GM21619 (cell line): ENCODE measurements at regions not wholly inside any gene's neighbourhood (a gene's known extent, or its start where the extent isn't known, plus 50 kb on each side); places are given as distances from the start of the nearest gene placed in this dataset.

Experiments
- ATAC-seq: cut with Tn5 transposase; IDR thresholded peaks from one replicate; pipeline ENCODE4 v1.9.1; 2021; ENCODE audit not compliant: unreplicated experiment

DNA sequence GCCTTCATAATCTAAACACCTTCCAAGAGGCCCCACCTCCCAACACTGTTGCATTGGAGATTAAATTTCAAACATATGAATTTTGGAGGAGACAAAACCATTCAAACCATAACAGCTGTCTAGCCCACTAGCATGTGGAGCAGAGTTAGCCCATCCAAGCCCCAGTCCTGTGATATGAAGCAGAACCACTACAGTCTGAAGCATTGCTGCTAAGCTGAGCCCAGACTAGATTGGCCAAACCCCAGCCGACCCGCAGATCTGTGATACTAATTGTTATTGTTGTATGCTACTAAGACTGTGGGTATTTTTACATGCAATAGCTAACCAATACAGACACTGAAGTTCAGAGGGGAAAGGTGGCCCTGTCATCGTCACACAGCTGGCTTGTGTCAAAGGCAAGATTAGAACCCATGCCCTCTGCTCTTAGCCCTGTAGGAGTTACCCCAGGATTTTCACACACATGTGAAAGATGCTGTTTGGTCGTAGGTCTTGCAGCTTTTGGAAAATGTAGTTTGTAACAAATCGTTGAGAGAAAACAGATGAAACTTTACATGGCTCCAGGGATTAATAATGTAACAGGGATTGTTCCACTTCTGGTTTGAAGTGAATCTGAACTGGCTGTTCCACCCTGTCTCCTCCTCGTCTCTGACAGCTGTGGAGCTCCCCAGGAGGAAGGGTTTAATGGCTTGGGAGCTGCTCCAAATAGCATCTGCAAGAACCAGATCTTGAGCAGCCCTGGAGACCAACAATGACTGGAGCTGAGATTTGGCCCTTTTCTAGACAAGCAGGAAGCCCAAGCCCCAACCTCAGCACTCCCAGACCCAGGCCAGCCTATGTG lies 517.5 kb downstream of the MID1IP1 start:
- no peak for ATAC-seq

DNA sequence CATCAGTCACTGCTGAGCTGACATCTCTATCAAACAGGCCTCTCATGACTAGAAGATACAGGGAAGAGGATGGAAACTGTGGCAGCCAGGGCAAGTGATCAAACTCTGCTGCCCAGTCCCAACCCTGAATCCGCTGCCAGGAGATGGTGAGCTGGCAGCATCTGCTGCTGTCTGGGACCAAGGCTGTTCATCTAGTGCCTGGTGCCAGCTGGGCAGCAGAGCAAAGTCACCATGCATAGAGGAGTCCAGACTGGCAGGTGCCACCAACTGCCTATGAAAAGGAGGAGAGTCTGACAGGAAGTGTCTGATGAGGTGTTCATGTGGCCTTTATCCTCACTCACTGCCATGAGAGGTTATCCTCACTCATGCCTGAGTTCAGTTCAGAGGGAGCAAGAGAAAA lies 518.9 kb downstream of the MID1IP1 start:
- no peak for ATAC-seq

DNA sequence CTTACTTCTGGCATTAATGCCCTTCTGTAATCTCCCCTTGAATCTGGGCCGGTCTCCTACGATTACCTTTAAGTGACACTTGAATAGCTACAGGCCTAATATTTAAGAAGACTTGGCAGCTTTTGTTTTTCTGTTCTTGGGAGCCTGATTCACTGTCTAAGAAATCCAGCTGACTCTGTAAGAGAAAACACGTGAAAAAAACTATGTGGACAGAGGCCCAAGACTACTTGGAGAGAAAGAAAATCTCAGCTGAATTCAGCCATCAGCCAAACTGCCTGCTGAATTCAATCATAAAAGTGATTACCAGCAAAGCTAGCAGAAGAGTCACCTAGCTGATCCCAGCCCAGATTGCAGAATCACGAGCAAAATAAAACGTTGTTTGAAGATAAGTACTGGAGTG lies 521.2 kb downstream of the MID1IP1 start:
- no peak for ATAC-seq

DNA sequence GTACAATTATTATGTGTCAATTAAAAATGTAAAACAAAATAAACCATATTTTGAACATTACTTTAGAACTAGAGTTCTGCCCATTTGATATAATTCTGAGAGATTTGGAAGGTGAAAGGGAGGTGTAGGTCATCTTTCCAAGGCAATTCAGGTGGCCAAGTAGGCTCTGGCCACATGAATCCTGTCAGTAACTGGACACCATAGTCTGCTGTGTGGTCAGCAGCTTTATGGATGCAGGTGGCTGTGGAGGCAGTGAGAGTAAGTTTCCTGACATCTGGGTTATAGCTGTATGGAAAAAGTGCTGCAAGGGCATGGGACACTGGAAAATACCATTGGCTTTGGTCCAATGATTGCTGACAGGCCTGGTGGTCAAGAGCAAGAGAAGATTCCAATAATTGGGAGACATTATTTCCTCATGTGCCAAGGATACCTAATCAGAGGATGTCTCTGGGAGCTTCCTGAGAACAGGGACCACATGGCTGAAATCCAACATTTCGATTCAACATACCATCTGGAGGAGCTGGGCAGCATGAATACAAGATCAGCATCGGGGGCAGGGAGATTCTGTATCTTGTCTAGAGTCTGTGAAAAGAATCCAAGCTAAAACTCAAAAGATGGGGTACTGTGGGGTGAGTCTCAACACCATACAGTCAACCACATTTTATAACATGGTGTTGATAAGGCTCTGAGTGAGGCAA lies 523.1 kb downstream of the MID1IP1 start:
- ATAC-seq, result no peak

DNA sequence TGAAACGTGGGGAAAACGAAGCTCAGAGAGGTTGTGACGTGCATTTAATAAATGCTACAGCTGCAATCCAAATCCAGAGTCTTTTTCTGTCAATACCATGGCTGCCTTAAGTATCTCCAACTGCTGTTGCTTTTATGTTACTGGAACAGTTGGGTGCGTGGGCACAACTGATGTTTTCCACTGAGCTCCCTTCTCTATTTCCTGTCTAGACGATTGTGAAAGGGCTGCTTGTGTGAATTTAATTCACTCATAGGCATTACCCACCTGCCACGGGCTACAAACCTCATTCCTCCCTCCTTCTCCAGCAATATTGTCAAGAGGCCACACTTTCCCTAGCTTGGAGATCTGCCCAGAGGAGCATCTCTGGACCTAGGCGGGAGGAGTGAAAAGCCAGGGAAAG lies 526.0 kb downstream of the MID1IP1 start:
- no peak for ATAC-seq

DNA sequence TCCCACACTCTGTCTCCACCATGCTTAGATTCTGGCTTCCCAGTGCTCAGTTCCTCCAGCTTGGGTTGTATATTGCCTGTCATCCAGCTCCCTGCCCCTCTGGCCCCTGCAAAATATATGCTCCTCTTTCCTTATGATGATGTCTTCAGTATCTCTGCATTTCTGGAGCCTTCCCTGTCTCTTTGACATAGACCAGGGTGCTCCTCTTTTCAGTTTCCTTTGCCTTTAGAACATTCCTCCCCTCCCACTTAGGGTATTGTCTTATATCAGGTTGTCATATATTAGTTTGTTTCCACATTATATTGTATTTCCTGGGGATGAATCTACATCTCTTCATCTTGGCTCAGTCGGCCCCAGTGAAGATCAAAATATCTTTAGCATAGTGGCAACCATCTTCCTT lies 526.4 kb downstream of the MID1IP1 start:
- no peak for ATAC-seq

DNA sequence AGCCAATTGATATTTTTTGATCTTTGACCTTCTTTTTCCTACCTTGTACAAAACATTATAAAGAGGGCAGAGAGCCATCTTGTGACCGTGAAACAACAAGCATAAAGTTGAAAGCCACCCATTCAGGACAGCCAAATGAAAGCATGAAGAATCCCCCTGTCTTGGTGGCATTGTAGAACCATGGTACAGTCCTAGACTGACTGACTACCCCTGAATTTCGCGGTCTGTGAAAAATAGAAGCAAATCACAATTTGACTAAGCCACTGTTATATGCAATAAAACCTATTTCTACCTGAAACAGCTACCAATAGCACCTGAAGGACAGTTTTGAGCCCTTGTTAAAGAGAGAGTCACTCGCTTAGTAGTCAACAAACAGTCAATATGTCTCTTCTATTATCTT lies 527.4 kb downstream of the MID1IP1 start:
- ATAC-seq, result no peak

DNA sequence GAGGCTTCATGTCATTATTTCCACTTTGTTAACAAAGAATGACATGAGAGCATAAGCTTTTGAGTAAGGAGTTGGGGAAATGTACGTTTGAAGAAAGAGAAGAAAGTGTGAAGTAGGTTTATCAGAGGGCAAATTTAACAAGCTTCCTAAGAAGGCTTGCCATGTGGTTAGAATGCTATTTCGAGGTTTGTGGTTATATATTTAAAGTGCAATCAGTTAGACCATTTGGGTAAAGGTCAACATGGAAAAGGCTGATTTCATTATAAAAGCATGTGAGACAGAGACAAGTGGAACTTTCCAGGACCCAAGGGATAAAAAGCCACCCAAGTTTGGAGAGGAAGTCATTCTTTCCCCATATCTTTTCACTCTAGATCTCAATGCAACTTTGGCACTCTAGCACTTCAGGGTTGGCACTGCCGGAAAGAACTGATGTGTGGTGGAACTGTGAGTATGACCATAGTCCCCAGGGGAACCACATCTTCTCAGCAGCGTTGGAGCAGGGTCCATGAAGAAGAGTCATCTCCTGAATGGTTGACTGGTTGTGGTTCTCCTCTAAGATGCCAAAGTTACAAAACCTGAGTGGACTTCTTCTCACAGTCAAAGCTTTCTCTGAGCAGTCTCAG lies 529.9 kb downstream of the MID1IP1 start:
- ATAC-seq, result no peak

DNA sequence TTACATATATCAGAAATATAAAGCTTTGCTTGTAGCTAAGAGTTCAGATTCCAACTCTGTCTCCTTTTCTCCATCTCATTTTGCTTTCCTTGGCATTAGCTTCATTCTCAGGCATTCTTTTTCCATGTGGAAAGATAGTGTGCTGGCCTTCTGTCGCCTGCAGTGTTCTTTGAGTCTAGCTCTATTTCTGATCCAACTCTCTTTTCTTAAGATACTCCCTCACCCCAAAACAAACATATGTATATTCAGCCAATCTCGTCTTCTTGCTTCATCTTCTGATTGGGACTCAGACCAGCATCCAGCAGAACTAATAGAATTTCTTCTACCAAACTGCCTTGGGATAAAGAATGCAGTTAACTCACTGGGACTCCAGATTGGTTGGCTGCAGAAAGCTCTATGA lies 532.2 kb downstream of the MID1IP1 start:
- no peak for ATAC-seq

DNA sequence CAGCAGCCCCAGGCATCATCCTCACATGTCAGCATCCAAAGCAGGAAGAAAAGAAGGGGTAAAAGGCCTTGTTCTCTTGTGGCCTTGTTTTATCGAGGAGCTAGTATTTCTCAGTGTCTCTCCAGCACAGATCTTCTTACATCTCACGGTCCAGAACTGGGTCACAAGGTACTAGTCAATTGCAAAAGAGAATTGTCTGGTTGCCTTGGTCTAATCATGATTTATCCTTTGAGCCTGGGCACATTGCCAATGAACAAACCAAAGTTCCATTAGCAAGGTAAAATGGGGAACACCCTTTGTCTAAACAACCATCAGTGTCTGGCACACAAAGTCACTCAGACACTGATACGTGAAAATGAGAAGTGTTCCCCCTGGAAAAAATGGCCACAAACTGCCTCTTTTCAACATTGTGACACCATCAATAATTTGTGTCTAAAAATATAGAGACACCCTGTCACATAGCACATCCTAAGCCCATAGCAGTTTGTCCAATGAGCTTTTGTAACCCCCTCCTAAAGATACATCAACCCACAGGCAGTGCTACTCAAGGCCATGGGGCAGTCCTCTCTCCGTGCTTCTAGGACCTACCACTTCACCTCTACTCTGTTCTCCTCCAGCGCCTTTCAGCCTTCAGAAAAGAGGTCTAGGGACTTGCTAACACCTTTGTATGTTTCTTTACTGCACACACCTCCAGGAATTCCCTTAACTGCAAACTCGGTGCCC lies 534.4 kb downstream of the MID1IP1 start:
- no peak for ATAC-seq

DNA sequence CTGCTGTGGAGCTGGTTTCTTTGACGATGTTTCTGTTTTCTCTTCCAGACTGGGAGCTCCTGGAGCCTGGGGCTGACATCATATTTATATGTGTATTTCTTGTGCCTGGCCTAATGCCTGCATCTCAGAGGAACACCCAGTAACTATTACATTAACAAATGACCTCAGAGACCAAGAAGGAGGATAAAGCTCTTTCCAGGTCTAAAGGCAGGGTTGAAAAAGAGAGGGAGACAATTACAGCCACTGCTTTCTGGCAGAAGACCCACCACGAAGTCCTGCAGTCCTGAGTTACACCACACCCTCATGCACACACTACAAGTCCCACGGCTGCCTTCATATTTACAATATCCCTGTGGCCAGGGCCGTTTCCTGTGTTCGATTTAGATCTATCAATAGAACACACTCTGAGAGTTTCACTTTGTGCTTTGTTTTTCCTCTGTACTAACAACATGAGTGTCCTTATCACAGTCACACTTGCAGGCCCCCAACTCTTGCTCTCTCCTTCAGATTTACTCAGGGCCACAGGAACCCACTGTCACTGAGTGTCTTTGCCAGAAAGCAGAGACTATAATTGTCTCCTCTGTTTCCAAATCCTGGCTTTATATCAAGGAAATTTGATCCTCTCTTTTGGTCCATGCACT lies 535.5 kb downstream of the MID1IP1 start:
- peak; percentile 97 for ATAC-seq

DNA sequence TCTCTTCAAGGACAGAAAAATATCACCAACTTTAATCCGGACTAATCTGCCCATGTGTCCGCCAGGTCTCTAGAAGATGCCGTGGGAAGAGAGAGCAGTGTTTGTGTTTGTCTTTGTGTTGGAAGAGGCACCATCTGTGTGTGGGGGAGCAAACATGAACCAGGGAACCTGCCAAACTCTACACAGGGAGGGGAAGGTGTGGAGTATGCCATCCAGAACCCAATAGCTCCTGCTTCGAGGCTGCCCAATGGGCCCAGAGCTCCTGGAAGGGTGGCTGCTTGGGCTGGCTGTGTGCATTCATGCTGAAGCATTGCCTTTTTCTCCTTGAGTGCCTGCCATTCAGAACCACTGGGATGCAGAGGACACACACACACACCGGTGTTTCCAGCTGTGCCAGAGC lies 536.2 kb downstream of the MID1IP1 start:
- ATAC-seq, result no peak

DNA sequence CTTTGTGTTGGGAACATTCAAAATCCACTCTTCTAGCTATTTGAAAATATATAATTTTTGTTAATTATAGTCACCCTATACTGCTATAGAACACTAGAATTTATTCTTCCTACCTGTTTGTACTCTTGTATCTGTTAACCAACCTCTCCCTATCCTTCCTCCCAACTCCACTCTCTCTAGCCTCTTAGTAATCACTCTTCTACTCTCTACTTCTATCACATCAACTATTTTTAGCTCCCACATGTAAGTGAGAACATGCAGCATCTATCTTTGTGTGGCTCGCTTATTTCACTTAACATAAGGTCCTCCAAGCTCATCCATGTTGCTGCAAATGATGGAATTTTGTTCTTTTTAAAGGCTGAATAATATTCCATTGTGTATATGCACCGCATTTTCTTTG lies 537.3 kb downstream of the MID1IP1 start:
- no peak for ATAC-seq

DNA sequence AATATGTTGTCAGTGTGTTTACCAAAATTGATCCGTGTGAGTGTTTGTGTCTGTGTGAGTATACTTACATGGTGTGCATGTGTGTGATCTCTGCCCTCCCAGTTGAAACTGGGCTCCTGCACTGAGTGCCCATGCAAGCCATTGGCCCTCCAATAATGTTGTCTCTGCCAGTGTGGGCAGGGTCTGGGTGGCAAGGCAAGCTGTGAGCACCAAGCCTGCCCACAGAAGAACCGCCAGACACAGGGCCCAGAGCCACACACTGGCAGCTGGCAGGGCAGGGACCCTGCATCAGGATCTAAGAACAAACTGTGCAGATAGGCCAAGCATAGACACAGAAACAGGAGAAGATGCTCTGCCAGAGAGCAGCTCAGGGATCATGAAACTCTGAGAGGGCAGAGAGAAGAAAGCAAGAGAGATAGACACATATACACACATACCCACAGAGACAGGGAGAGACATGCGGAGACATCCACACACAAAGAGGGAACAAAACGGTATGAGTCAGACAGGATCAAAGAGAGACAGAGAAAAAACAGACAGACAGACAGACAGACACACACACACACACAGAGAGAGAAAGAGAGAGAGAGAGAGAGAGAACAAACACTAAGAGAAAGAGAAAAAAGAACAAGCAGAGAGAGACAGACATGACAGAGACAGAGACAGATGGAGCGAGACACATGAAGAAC lies 555.0 kb downstream of the MID1IP1 start:
- ATAC-seq, result no peak

DNA sequence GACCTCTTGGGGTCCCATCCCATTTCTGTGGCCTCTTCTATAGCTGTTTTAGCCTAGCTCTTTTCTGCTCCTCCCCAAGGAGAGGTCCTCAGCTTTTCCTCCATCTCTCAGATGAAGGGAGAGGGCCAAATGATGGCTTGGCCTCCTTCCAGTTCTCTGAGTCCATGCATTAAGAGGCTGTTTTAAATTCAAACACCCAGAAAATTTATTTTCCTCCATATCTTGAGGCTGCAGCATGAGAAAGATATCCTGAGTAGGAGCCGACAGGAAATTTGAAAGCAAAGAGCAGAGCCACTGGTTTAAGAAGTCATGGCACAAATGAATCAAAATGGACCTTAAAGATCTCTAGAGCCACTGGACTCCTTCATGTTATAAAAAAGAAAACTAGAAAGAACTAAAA lies 558.8 kb downstream of the MID1IP1 start:
- no peak for ATAC-seq

DNA sequence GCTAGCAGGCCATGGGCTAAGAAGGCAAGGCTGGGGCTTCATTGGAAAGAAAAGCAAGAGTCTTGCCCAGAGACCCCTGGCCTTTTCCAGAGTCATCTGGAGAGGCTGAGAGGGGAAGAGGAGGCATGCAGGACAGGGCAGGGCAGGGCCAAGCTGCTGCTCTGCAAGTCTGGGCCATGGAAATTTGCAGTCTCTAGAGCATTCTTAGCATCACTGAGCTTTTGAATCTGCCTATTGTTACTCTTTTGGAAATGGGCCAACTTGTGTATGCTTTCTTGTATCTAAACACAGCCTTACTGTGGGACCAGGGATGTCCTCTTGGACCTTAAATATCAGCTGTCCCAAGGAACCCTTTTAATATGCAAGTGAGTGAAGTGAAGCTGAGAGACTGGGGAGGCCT lies 560.5 kb downstream of the MID1IP1 start:
- ATAC-seq, result no peak

DNA sequence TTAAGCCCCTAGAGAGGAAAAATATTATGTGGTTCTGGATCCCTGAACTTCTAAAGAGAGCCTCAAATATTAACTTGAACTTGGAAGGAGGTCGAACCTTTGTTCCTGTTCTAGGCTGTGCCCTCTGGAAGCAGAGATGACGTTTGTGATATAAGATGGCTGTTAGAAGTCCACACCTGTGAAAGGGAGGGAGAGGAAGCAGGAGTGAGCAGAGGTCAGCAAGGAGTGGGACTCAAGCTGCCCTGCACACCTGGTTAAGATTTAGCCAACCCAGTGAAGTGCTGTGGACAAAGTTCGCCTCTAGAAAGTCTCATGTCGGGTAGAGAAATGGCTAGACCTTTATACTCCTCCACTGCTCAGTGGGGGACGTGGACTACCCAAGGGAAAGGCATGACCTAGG lies 566.2 kb downstream of the MID1IP1 start:
- ATAC-seq, result no peak

DNA sequence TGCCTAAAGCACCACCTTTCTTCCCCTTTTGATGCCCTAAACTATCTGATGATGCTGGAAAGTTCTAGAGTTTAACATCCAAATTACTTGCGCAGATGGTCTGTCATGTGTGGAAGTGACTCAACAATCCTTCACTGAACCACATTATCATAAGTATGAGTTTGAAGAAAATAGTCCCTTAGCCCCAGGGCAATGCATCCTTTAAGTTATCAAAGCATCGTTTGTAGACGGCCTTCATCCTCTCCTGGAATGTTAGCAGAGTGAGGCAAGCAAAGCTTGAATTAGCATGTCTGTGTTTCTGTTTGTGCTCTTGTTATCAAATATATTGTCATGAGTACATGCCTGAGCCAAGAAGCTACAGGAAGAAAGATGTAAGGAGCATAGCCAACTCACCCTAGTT lies 570.9 kb downstream of the MID1IP1 start:
- ATAC-seq, result no peak

DNA sequence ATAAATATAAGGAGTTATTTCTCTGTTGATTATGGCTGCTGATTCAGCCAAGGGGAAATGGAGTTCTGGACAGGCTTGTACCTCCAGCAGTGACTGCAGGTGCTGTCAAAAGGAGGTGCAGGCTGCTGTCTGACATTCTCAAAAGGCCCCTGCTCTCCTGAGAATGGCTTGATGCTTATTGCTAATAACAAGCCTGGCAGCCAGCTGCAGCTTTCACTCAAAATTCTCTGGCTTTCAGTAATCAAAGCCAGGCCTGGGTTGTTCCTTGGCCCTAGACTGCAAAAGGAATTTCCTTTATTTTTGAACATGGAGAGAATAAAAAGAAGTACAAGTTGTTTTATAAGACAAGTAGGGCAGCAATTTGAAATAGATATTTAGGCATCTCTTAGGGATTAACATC lies 575.9 kb downstream of the MID1IP1 start:
- no peak for ATAC-seq

DNA sequence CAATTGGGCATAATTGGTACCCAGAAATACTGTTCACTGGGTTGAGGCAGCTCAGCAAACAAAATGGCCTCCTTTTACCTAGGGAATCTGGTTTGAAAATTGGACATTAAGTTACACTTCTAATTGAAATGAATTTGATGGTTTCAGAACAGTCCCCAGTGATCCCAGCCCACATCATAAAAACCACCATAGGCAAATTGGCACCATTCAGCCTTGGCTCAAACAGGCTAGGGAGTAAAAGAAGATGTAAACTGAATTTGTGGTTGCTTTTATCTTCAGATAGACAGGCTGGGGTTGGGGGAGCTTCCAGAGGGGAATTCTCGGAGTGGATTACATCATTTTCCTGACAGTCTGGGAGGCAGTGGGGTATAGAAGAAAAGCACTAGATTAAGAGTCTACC lies 576.5 kb downstream of the MID1IP1 start:
- no peak for ATAC-seq
